ENCODE measurements at regions not wholly inside any gene's neighbourhood (a gene's known extent, or its start where the extent isn't known, plus 50 kb on each side); places are given as distances from the start of the nearest gene placed in this dataset.

DNA sequence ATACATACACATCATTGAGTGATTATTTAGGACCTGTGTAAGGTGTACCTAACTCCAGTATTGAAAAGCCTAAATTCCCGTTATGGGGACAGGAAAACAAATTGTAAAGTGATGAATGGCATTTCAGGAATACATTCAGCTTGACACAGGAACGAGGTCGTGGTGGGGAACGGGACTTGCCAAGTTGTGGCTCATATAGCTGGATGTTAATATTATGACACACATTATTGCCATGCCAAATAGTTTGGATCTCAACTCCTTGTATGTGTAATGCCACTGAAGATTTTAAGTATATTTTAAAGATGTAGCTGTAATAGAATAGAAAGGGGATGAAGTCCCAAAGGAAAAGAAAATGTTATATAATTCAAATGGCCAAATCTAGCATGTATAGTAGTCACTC lies 227.2 kb upstream of the GOLIM4 start:
- ChIA-PET CTCF (no interaction called here), POLR2A (ENCODE audit: unreplicated experiment) (interaction anchor here (0.6 kb wide), 1 partner anchor 1449 kb away, joined by 5 read pairs; no protein-coding TSS in a partner anchor)
- Histone ChIP-seq H4K20me1 (ENCODE audit: insufficient read depth) (no peaks in the 10 kb centered on the region), H3K79me2 (ENCODE audit: low read depth) (no peaks in the 10 kb centered on the region), H3K4me2 (no peak overlapping the region), H3K9me2 (ENCODE audit: insufficient read depth) (0 out of 2 replicates have a peak, but pooled peaks cover 4% of the 10 kb centered on the region), H2AFZ (no peak overlapping the region), H3K4me1 (replicated peaks; ENCODE audit: insufficient read depth) (no peaks in the 10 kb centered on the region), H3F3A (ENCODE audit: insufficient read depth, low read depth) (no peaks in the 10 kb centered on the region), H3K36me3 (ENCODE audit: low read depth) (no peaks in the 10 kb centered on the region), H3K4me3 (no peak overlapping the region), H3K9me3 (ENCODE audit: insufficient read depth, low read depth) (no peaks in the 10 kb centered on the region), H3K27me3 (ENCODE audit: insufficient read depth, low read depth) (no peaks in the 10 kb centered on the region), H3K27ac (no peak overlapping the region)
- TF ChIP-seq, protein P1, sequence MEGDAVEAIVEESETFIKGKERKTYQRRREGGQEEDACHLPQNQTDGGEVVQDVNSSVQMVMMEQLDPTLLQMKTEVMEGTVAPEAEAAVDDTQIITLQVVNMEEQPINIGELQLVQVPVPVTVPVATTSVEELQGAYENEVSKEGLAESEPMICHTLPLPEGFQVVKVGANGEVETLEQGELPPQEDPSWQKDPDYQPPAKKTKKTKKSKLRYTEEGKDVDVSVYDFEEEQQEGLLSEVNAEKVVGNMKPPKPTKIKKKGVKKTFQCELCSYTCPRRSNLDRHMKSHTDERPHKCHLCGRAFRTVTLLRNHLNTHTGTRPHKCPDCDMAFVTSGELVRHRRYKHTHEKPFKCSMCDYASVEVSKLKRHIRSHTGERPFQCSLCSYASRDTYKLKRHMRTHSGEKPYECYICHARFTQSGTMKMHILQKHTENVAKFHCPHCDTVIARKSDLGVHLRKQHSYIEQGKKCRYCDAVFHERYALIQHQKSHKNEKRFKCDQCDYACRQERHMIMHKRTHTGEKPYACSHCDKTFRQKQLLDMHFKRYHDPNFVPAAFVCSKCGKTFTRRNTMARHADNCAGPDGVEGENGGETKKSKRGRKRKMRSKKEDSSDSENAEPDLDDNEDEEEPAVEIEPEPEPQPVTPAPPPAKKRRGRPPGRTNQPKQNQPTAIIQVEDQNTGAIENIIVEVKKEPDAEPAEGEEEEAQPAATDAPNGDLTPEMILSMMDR (conservative IDR thresholded peaks at IDR 0.05) = no peak
- TF ChIP-seq EZH2 (IDR thresholded peaks at IDR 0.05; ENCODE audit: low read depth) = no peak
- DNase-seq = peak in 1 of 2 experiments; percentile 6
- intact Hi-C loops (cut with micrococcal nuclease; ENCODE audit: unreplicated experiment) = no loop called here
- no TSS peak for BruUV-seq (replicated peaks)

GRCh38 chr3:168314166-168314565 lies 218.4 kb upstream of the GOLIM4 start:
- Histone ChIP-seq H3K36me3 (ENCODE audit: low read depth) (no peaks in the 10 kb centered on the region), H3K79me2 (ENCODE audit: low read depth) (no peaks in the 10 kb centered on the region), H3K27me3 (ENCODE audit: insufficient read depth, low read depth) (no peaks in the 10 kb centered on the region), H3K9me3 (ENCODE audit: insufficient read depth, low read depth) (no peaks in the 10 kb centered on the region), H3F3A (ENCODE audit: insufficient read depth, low read depth) (no peaks in the 10 kb centered on the region), H3K27ac (no peak overlapping the region), H3K9me2 (ENCODE audit: insufficient read depth) (no peaks in the 10 kb centered on the region), H3K4me1 (replicated peaks; ENCODE audit: insufficient read depth) (no peaks in the 10 kb centered on the region), H4K20me1 (ENCODE audit: insufficient read depth) (no peaks in the 10 kb centered on the region), H3K4me2 (no peak overlapping the region), H2AFZ (no peak overlapping the region), H3K4me3 (no peak overlapping the region)
- ChIA-PET POLR2A (ENCODE audit: unreplicated experiment) (interaction anchor here (0.6 to 0.7 kb wide), 2 partner anchors 29 to 334 kb away, joined by 6 to 10 read pairs; no protein-coding TSS in a partner anchor), CTCF (no interaction called here)
- DNase-seq = no peak
- intact Hi-C loops (cut with micrococcal nuclease; ENCODE audit: unreplicated experiment) = no loop called here
- TF ChIP-seq, protein P1 (conservative IDR thresholded peaks at IDR 0.05) = no peak
- no peak for TF ChIP-seq EZH2 (IDR thresholded peaks at IDR 0.05; ENCODE audit: low read depth)
- no TSS peak for BruUV-seq (replicated peaks)

DNA sequence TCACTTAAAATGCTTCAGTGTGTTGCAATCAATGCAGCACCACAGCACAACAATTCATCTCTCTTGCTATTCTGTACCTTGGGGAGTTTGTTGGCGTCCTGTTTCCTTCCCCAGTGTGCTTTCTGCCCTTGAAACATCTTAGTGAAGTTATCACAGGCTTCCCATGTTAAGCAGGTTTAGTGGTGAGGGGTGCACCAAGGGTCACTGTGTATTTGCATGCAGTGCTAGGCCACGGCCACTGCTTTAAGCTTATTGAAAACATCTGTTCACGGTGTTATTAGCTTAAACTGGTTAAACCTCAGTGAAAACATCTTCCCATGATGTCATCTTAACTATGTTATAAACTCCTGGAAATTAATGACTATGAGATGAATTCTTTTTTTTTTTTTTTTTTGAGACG lies 217.3 kb upstream of the GOLIM4 start:
- ChIA-PET POLR2A (ENCODE audit: unreplicated experiment) (no interaction called here), CTCF (no interaction called here)
- Histone ChIP-seq H3K27me3 (ENCODE audit: insufficient read depth, low read depth) (no peaks in the 10 kb centered on the region), H3K4me2 (no peak overlapping the region), H3K4me3 (no peak overlapping the region), H3K79me2 (ENCODE audit: low read depth) (no peaks in the 10 kb centered on the region), H3K9me2 (ENCODE audit: insufficient read depth) (no peaks in the 10 kb centered on the region), H3K27ac (no peak overlapping the region), H3K4me1 (replicated peaks; ENCODE audit: insufficient read depth) (no peaks in the 10 kb centered on the region), H3K36me3 (ENCODE audit: low read depth) (no peaks in the 10 kb centered on the region), H3K9me3 (ENCODE audit: insufficient read depth, low read depth) (no peaks in the 10 kb centered on the region), H3F3A (ENCODE audit: insufficient read depth, low read depth) (no peaks in the 10 kb centered on the region), H2AFZ (no peak overlapping the region), H4K20me1 (ENCODE audit: insufficient read depth) (no peaks in the 10 kb centered on the region)
- DNase-seq = peak in 1 of 2 experiments; percentile 20
- no TSS peak for BruUV-seq (replicated peaks)
- no peak for TF ChIP-seq EZH2 (IDR thresholded peaks at IDR 0.05; ENCODE audit: low read depth)
- TF ChIP-seq, protein P1 (conservative IDR thresholded peaks at IDR 0.05) = no peak
- intact Hi-C loops (cut with micrococcal nuclease; ENCODE audit: unreplicated experiment) = no loop called here

Measured in PC-9 (cell line).